Body of pancreas (tissue), 4 donors: ENCODE measurements at regions not wholly inside any gene's neighbourhood (a gene's known extent, or its start where the extent isn't known, plus 50 kb on each side); places are given as distances from the start of the nearest gene placed in this dataset.
"Not testable (repeated sequence)": the region's sequence is repeated elsewhere in the genome, so short reads cannot be mapped to it uniquely, and the experiment has no call there.

Experiments used
- CTCF ChIP-seq, 7 experiments: fragments of 450-650 bp in 4 of 7; fragments of 200-600 bp in 3 of 7; sonication (generic) in 3 of 7; IDR thresholded peaks; one replicate each; pipeline ENCODE4 v1.5.1; 2016 to 2019; ENCODE audit warnings: antibody characterized with exemption in 7 of 7
- POLR2A ChIP-seq, 3 donors: fragments of 450-650 bp; IDR thresholded peaks; one replicate each; pipeline ENCODE4 v1.6.1; 2016; ENCODE audit warnings: antibody characterized with exemption in 3 of 3, mild to moderate bottlenecking in 2 of 3

GRCh38 chr7:150139840-150140239 lies 183.3 kb upstream of the LRRC61 start:
- not testable (repeated sequence) for TF ChIP-seq CTCF, POLR2A (IDR thresholded peaks at IDR 0.05)
